Mesendoderm (in vitro differentiated cells): ENCODE measurements at regions not wholly inside any gene's neighbourhood (a gene's known extent, or its start where the extent isn't known, plus 50 kb on each side); places are given as distances from the start of the nearest gene placed in this dataset.

Source experiments
- DNase-seq: peaks from one replicate; pipeline ENCODE4 v3.0.0; 2013
- H2AK5ac ChIP-seq: 2 replicates; pipeline ENCODE4 v1.6.1; 2013; ENCODE audit warnings: low read length, inconsistent platforms
- H2BK120ac ChIP-seq: 2 replicates; pipeline ENCODE4 v1.6.1; 2013; ENCODE audit warnings: low read depth, mild to moderate bottlenecking, low read length, moderate library complexity, mixed read lengths
- H2BK15ac ChIP-seq: replicated peaks from 2 replicates; pipeline ENCODE4 v1.6.1; 2013; ENCODE audit warnings: low read depth, mild to moderate bottlenecking, moderate library complexity
- H2BK5ac ChIP-seq: 2 replicates; pipeline ENCODE4 v1.6.1; 2013; ENCODE audit warnings: low read length, inconsistent platforms
- H3K18ac ChIP-seq: 2 replicates; pipeline ENCODE4 v1.6.1; 2013; ENCODE audit warnings: mild to moderate bottlenecking, low read length, mixed read lengths
- H3K23ac ChIP-seq: one replicate; pipeline ENCODE4 v1.6.1; 2013; ENCODE audit warnings: low read length
- H3K27ac ChIP-seq: 2 replicates; pipeline ENCODE4 v1.5.1; 2013; ENCODE audit warnings: low read depth, mild to moderate bottlenecking, inconsistent platforms, low read length, moderate library complexity
- H3K27me3 ChIP-seq: 2 replicates; pipeline ENCODE4 v1.6.1; 2013; ENCODE audit warnings: low read length, control low read depth, mild to moderate bottlenecking, inconsistent platforms; ENCODE audit not compliant: insufficient read depth, poor library complexity
- H3K36me3 ChIP-seq: 2 replicates; pipeline ENCODE4 v1.6.1; 2013; ENCODE audit warnings: low read length, inconsistent platforms; ENCODE audit not compliant: control insufficient read depth, insufficient read depth
- H3K4ac ChIP-seq: one replicate; pipeline ENCODE4 v1.6.1; 2013; ENCODE audit warnings: low read depth, mild to moderate bottlenecking, low read length, moderate library complexity
- H3K4me1 ChIP-seq: 2 replicates; pipeline ENCODE4 v1.6.1; 2013; ENCODE audit warnings: low read depth, low read length, inconsistent platforms; ENCODE audit not compliant: control insufficient read depth
- H3K4me2 ChIP-seq: 2 replicates; pipeline ENCODE4 v1.6.1; 2013; ENCODE audit warnings: low read length
- H3K4me3 ChIP-seq: 2 replicates; pipeline ENCODE4 v1.5.1; 2013; ENCODE audit warnings: mild to moderate bottlenecking, low read length
- H3K56ac ChIP-seq: one replicate; pipeline ENCODE4 v1.6.1; 2013; ENCODE audit warnings: low read length
- H3K79me1 ChIP-seq: 2 replicates; pipeline ENCODE4 v1.6.1; 2013; ENCODE audit warnings: low read length, inconsistent platforms
- H3K79me2 ChIP-seq: 2 replicates; pipeline ENCODE4 v1.6.1; 2013; ENCODE audit warnings: mild to moderate bottlenecking, low read length; ENCODE audit not compliant: control insufficient read depth, insufficient read depth
- H3K9ac ChIP-seq: 2 replicates; pipeline ENCODE4 v1.6.1; 2013; ENCODE audit warnings: low read length, inconsistent platforms
- H4K5ac ChIP-seq: one replicate; pipeline ENCODE4 v1.6.1; 2013; ENCODE audit warnings: low read length
- H4K8ac ChIP-seq: one replicate; pipeline ENCODE4 v1.6.1; 2013; ENCODE audit warnings: low read depth, mild to moderate bottlenecking, control low read depth, low read length, moderate library complexity
- WGBS: extraction: QIAGEN DNeasy Blood & Tissue Kit; methylation state at CpG from one replicate; pipeline ENCODE4 v1.1.7; 2013; ENCODE audit warnings: low lambda C conversion rate, missing lambda C conversion rate; ENCODE audit not compliant: insufficient coverage; ENCODE audit errors: extremely low coverage; 5-methylcytosine and 5-hydroxymethylcytosine counted together

DNA sequence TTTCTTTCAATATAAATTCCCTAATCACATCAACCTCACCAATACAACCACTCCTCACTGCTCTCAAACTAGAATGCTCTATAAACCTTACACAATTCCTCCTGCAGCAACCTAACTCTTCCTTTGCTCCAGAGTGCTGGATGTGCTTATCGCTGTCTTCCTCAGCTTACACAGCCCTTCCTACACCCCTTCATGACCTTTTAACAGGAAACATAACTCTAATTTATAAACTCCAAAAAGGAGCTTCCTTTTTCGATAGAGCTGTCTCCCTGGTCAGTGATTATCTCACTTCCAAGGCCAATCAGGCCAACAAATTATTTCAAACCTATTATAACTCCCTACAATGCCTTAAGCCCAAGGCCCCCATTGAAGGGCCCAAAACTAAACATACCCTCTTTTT lies 78.8 kb downstream of the COQ2 start:
- H2AK5ac ChIP-seq = no peak overlapping the region
- H3K79me2 ChIP-seq = no peaks in the 10 kb centered on the region
- H3K9ac ChIP-seq = no peak overlapping the region
- no peaks in the 10 kb centered on the region for H3K4me1 ChIP-seq
- no peak for DNase-seq
- no peak overlapping the region for H3K4me3 ChIP-seq
- no peak overlapping the region for H3K56ac ChIP-seq
- no peak overlapping the region for H2BK15ac ChIP-seq
- H3K23ac ChIP-seq = no peak overlapping the region
- WGBS = no CpG with 5 or more reads among the region's 2 CpGs
- H4K8ac ChIP-seq = no peak overlapping the region
- H2BK120ac ChIP-seq = no peak overlapping the region
- no peak overlapping the region for H3K27ac ChIP-seq
- H3K36me3 ChIP-seq = no peaks in the 10 kb centered on the region
- no peak overlapping the region for H4K5ac ChIP-seq
- no peak overlapping the region for H3K4me2 ChIP-seq
- H2BK5ac ChIP-seq = no peak overlapping the region
- H3K18ac ChIP-seq = no peak overlapping the region
- no peaks in the 10 kb centered on the region for H3K27me3 ChIP-seq
- H3K4ac ChIP-seq = no peak overlapping the region
- H3K79me1 ChIP-seq = no peaks in the 10 kb centered on the region

DNA sequence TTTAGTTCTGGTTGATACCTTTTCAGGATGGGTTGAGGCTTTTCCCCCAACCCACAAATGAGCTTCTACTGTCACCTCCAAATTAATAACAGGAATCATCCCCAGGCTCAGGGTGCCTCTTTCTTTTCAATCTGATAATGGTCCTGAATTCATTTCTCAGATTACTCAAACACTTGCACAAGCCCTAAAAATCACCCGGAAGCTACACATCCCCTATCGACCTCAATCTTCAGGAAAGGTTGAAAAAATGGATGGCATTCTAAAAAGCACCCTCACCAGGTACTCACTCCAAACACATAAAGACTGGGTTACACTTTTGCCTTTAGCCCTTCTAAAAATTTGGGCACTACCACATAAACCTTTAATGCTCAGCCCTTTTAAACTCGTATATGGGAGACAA lies 79.9 kb downstream of the COQ2 start:
- no peak for DNase-seq
- no peak overlapping the region for H2BK15ac ChIP-seq
- H2AK5ac ChIP-seq = no peak overlapping the region
- H3K36me3 ChIP-seq = no peaks in the 10 kb centered on the region
- H3K56ac ChIP-seq = no peak overlapping the region
- no peaks in the 10 kb centered on the region for H3K79me1 ChIP-seq
- no peak overlapping the region for H3K9ac ChIP-seq
- H2BK120ac ChIP-seq = no peak overlapping the region
- H2BK5ac ChIP-seq = no peak overlapping the region
- no peaks in the 10 kb centered on the region for H3K4me1 ChIP-seq
- no peak overlapping the region for H3K4me2 ChIP-seq
- no peak overlapping the region for H3K4ac ChIP-seq
- H3K79me2 ChIP-seq = no peaks in the 10 kb centered on the region
- no peak overlapping the region for H3K18ac ChIP-seq
- no peak overlapping the region for H3K4me3 ChIP-seq
- H3K27ac ChIP-seq = no peak overlapping the region
- no peak overlapping the region for H4K5ac ChIP-seq
- no CpG with 5 or more reads among the region's 3 CpGs for WGBS
- H3K27me3 ChIP-seq = no peaks in the 10 kb centered on the region
- no peak overlapping the region for H3K23ac ChIP-seq
- no peak overlapping the region for H4K8ac ChIP-seq

GRCh38 chr4:83201761-83202160 lies 82.8 kb downstream of the COQ2 start:
- WGBS = no CpG with 5 or more reads among the region's 4 CpGs
- no peak overlapping the region for H2BK15ac ChIP-seq
- H4K8ac ChIP-seq = no peak overlapping the region

DNA sequence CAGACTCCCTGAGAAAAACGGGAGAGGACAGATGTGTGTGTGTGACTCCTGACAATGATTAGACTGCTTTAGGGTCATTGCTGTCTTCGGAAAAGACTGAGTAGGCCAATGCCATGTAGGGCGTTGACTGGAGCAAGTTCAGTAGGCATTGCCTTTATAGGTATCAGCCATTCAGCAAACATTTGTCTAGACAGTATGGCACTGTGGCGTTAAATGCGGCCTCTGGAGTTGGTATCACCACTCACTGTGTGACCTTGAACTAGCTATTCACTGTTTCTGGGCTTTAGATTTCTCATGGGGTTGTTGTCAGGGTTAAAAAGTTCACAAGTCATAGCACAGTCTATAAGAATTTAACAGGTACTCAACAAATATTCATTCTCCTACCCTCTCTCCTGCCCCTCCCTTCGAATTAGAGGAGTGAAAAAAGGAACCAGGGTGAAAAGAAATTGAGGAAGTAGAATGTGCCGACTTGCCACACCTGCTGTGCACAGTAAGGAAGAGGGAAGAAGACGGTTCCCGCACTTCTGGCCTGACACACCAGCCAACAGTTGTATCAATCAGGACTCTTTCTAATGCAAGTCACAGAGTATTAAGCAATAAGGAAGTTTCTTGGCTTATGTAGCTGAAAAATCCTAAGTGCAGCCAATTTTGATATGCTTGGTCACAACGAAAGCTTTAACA lies 83.2 kb upstream of the PLAC8 start:
- H2BK120ac ChIP-seq = no peak overlapping the region
- no CpG with 5 or more reads among the region's 10 CpGs for WGBS
- peak overlapping the region; percentile 10 for H2BK5ac ChIP-seq
- H3K27me3 ChIP-seq = no peaks in the 10 kb centered on the region
- H3K4me1 ChIP-seq = peaks cover 2% of the 10 kb centered on the region
- H4K5ac ChIP-seq = no peak overlapping the region
- H3K18ac ChIP-seq = no peak overlapping the region
- H4K8ac ChIP-seq = no peak overlapping the region
- no peaks in the 10 kb centered on the region for H3K79me2 ChIP-seq
- no peaks in the 10 kb centered on the region for H3K36me3 ChIP-seq
- H2AK5ac ChIP-seq = no peak overlapping the region
- H2BK15ac ChIP-seq = no peak overlapping the region
- no peak overlapping the region for H3K9ac ChIP-seq
- no peak overlapping the region for H3K23ac ChIP-seq
- H3K79me1 ChIP-seq = no peaks in the 10 kb centered on the region
- no peak overlapping the region for H3K4me2 ChIP-seq
- peak; percentile 57 for DNase-seq
- H3K4ac ChIP-seq = no peak overlapping the region
- H3K4me3 ChIP-seq = no peak overlapping the region
- H3K56ac ChIP-seq = no peak overlapping the region
- H3K27ac ChIP-seq = no peak overlapping the region

More at GRCh38 chr4:83201761-83202160, 82.8 kb downstream of the COQ2 start:
- Histone ChIP-seq H3K18ac (no peak overlapping the region), H3K27me3 (no peaks in the 10 kb centered on the region), H3K56ac (no peak overlapping the region), H3K23ac (no peak overlapping the region), H4K5ac (no peak overlapping the region), H3K36me3 (no peaks in the 10 kb centered on the region), H3K79me2 (no peaks in the 10 kb centered on the region), H3K27ac (no peak overlapping the region), H3K79me1 (no peaks in the 10 kb centered on the region), H3K9ac (no peak overlapping the region), H3K4me3 (no peak overlapping the region), H2BK5ac (no peak overlapping the region), H3K4ac (no peak overlapping the region), H2AK5ac (no peak overlapping the region), H2BK120ac (no peak overlapping the region), H3K4me1 (peaks cover 2% of the 10 kb centered on the region), H3K4me2 (no peak overlapping the region)
- DNase-seq = no peak

DNA sequence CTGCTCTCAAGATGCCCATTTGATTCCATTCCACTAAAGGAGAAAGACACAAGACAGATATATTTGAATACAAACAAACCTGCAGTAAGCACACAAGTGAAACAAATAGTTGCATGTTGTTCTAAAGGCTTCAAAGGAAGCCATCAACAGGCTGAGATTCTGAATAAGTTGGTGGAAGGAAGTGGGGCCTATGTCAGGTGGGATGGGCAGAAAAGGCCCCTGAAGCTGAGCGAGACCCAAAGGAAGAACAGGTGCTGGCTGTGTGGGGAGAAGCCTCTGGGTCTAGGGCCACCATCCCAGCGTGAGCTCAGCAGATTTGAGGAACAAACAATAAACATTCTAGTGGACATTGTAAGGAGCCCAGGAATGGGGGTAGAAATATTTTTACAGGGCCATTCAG lies 82.4 kb upstream of the PLAC8 start:
- H3K56ac ChIP-seq = no peak overlapping the region
- H4K8ac ChIP-seq = no peak overlapping the region
- no peak overlapping the region for H3K4me3 ChIP-seq
- WGBS = no CpG with 5 or more reads among the region's 2 CpGs
- no peaks in the 10 kb centered on the region for H3K36me3 ChIP-seq
- H4K5ac ChIP-seq = no peak overlapping the region
- no peaks in the 10 kb centered on the region for H3K79me1 ChIP-seq
- H3K4me2 ChIP-seq = no peak overlapping the region
- H3K4me1 ChIP-seq = peaks cover 4% of the 10 kb centered on the region
- H2BK120ac ChIP-seq = peak overlapping the region; percentile 88
- H3K27ac ChIP-seq = no peak overlapping the region
- H3K18ac ChIP-seq = peak overlapping the region; percentile 91
- no peak for DNase-seq
- no peaks in the 10 kb centered on the region for H3K79me2 ChIP-seq
- H2BK15ac ChIP-seq = no peak overlapping the region
- H3K9ac ChIP-seq = no peak overlapping the region
- peak overlapping the region; percentile 83 for H3K4ac ChIP-seq
- no peak overlapping the region for H2AK5ac ChIP-seq
- no peak overlapping the region for H2BK5ac ChIP-seq
- no peak overlapping the region for H3K23ac ChIP-seq
- H3K27me3 ChIP-seq = no peaks in the 10 kb centered on the region

- Histone ChIP-seq H4K5ac (no peak overlapping the region), H3K4me2 (no peak overlapping the region), H2AK5ac (no peak overlapping the region), H3K9ac (no peak overlapping the region), H3K27ac (no peak overlapping the region), H3K4me3 (no peak overlapping the region), H3K79me2 (no peaks in the 10 kb centered on the region), H4K8ac (no peak overlapping the region), H2BK120ac (no peak overlapping the region), H3K36me3 (no peaks in the 10 kb centered on the region), H3K4me1 (peaks cover 4% of the 10 kb centered on the region), H2BK15ac (peak overlapping the region; percentile 3), H3K4ac (no peak overlapping the region), H3K27me3 (no peaks in the 10 kb centered on the region), H3K18ac (peak overlapping the region; percentile 73), H2BK5ac (no peak overlapping the region), H3K23ac (no peak overlapping the region), H3K79me1 (no peaks in the 10 kb centered on the region), H3K56ac (no peak overlapping the region)
- WGBS = no CpG with 5 or more reads among the region's 3 CpGs
- no peak for DNase-seq
These were observed 80.7 kb upstream of the PLAC8 start for GRCh38 chr4:83195269-83195668.
